ENCODE measurements at regions not wholly inside any gene's neighbourhood (a gene's known extent, or its start where the extent isn't known, plus 50 kb on each side); places are given as distances from the start of the nearest gene placed in this dataset.
"Not testable (repeated sequence)": the region's sequence is repeated elsewhere in the genome, so short reads cannot be mapped to it uniquely, and the experiment has no call there.

GRCh38 chr2:226280136-226280535 is 519.5 kb downstream of the IRS1 start:
- H3K27ac Mint-ChIP-seq; H3K36me3 Mint-ChIP-seq (ENCODE audit: low read depth): not testable (repeated sequence)

GRCh38 chr2:226275215-226275614 is 524.4 kb downstream of the IRS1 start:
- Mint-ChIP-seq H3K27ac (no peak overlapping the region), H3K36me3 (ENCODE audit: low read depth) (no peaks in the 10 kb centered on the region)
- DNase-seq (ENCODE audit: low spot score) = no peak

More at GRCh38 chr2:226280136-226280535, 519.5 kb downstream of the IRS1 start:
- H3K9me3 Mint-ChIP-seq; H3K4me1 Mint-ChIP-seq (ENCODE audit: low read depth); H3K4me3 Mint-ChIP-seq; DNase-seq (ENCODE audit: low spot score); H3K27me3 Mint-ChIP-seq (ENCODE audit: low read depth): not testable (repeated sequence)

GRCh38 chr2:226274143-226274542 is 525.5 kb downstream of the IRS1 start:
- H3K9me3 Mint-ChIP-seq = no peaks in the 10 kb centered on the region

More at GRCh38 chr2:226275215-226275614, 524.4 kb downstream of the IRS1 start:
- Mint-ChIP-seq H3K9me3 (no peaks in the 10 kb centered on the region), H3K4me3 (no peak overlapping the region), H3K27me3 (ENCODE audit: low read depth) (no peaks in the 10 kb centered on the region), H3K4me1 (ENCODE audit: low read depth) (no peaks in the 10 kb centered on the region)

GRCh38 chr2:226273440-226273839 is 526.2 kb downstream of the IRS1 start:
- no peak for DNase-seq (ENCODE audit: low spot score)
- Mint-ChIP-seq H3K36me3 (ENCODE audit: low read depth) (no peaks in the 10 kb centered on the region), H3K27ac (no peak overlapping the region), H3K9me3 (no peaks in the 10 kb centered on the region), H3K27me3 (ENCODE audit: low read depth) (peaks cover 2% of the 10 kb centered on the region), H3K4me3 (no peak overlapping the region), H3K4me1 (ENCODE audit: low read depth) (no peaks in the 10 kb centered on the region)

More at GRCh38 chr2:226274143-226274542, 525.5 kb downstream of the IRS1 start:
- Mint-ChIP-seq H3K4me3 (no peak overlapping the region), H3K36me3 (ENCODE audit: low read depth) (no peaks in the 10 kb centered on the region), H3K27ac (no peak overlapping the region), H3K4me1 (ENCODE audit: low read depth) (no peaks in the 10 kb centered on the region), H3K27me3 (ENCODE audit: low read depth) (peaks cover 2% of the 10 kb centered on the region)
- no peak for DNase-seq (ENCODE audit: low spot score)

GRCh38 chr2:226272435-226272834 is 527.2 kb downstream of the IRS1 start:
- Mint-ChIP-seq H3K27me3 (ENCODE audit: low read depth) (peaks cover 2% of the 10 kb centered on the region), H3K9me3 (no peaks in the 10 kb centered on the region), H3K4me1 (ENCODE audit: low read depth) (no peaks in the 10 kb centered on the region), H3K4me3 (no peak overlapping the region), H3K27ac (no peak overlapping the region), H3K36me3 (ENCODE audit: low read depth) (no peaks in the 10 kb centered on the region)
- DNase-seq (ENCODE audit: low spot score) = no peak

GRCh38 chr2:226270285-226271058 is 529.1 kb downstream of the IRS1 start:
- no peak overlapping the region for H3K27ac Mint-ChIP-seq
- peaks cover 2% of the 10 kb centered on the region for H3K27me3 Mint-ChIP-seq (ENCODE audit: low read depth)
- DNase-seq (ENCODE audit: low spot score) = no peak
- no peak overlapping the region for H3K4me3 Mint-ChIP-seq
- no peaks in the 10 kb centered on the region for H3K4me1 Mint-ChIP-seq (ENCODE audit: low read depth)
- no peaks in the 10 kb centered on the region for H3K9me3 Mint-ChIP-seq
- no peaks in the 10 kb centered on the region for H3K36me3 Mint-ChIP-seq (ENCODE audit: low read depth)

- DNase-seq (ENCODE audit: low spot score) = no peak
- Mint-ChIP-seq H3K9me3 (no peaks in the 10 kb centered on the region), H3K36me3 (ENCODE audit: low read depth) (no peaks in the 10 kb centered on the region), H3K27ac (no peak overlapping the region), H3K4me1 (ENCODE audit: low read depth) (no peaks in the 10 kb centered on the region), H3K4me3 (no peak overlapping the region), H3K27me3 (ENCODE audit: low read depth) (peaks cover 2% of the 10 kb centered on the region)
These were observed 531.9 kb downstream of the IRS1 start for GRCh38 chr2:226267516-226268289.

GRCh38 chr2:226256709-226257376 is 542.8 kb downstream of the IRS1 start:
- Mint-ChIP-seq H3K27me3 (ENCODE audit: low read depth) (no peaks in the 10 kb centered on the region), H3K36me3 (ENCODE audit: low read depth) (no peaks in the 10 kb centered on the region), H3K4me1 (ENCODE audit: low read depth) (no peaks in the 10 kb centered on the region), H3K27ac (no peak overlapping the region), H3K9me3 (no peaks in the 10 kb centered on the region), H3K4me3 (no peak overlapping the region)
- DNase-seq (ENCODE audit: low spot score) = no peak

- Mint-ChIP-seq H3K27ac (no peak overlapping the region), H3K4me3 (no peak overlapping the region), H3K36me3 (ENCODE audit: low read depth) (no peaks in the 10 kb centered on the region), H3K9me3 (no peaks in the 10 kb centered on the region), H3K27me3 (ENCODE audit: low read depth) (no peaks in the 10 kb centered on the region), H3K4me1 (ENCODE audit: low read depth) (no peaks in the 10 kb centered on the region)
- DNase-seq (ENCODE audit: low spot score) = no peak
These were observed 543.4 kb downstream of the IRS1 start for GRCh38 chr2:226256237-226256636.

GRCh38 chr2:226251661-226252060 is 548.0 kb downstream of the IRS1 start:
- Mint-ChIP-seq H3K4me1 (ENCODE audit: low read depth) (no peaks in the 10 kb centered on the region), H3K36me3 (ENCODE audit: low read depth) (no peaks in the 10 kb centered on the region), H3K27me3 (ENCODE audit: low read depth) (no peaks in the 10 kb centered on the region), H3K27ac (no peak overlapping the region), H3K4me3 (no peak overlapping the region), H3K9me3 (no peaks in the 10 kb centered on the region)
- no peak for DNase-seq (ENCODE audit: low spot score)

- H3K4me1 Mint-ChIP-seq (ENCODE audit: low read depth) = no peaks in the 10 kb centered on the region
- H3K9me3 Mint-ChIP-seq = no peaks in the 10 kb centered on the region
- no peak overlapping the region for H3K4me3 Mint-ChIP-seq
- no peak for DNase-seq (ENCODE audit: low spot score)
- no peak overlapping the region for H3K27ac Mint-ChIP-seq
- no peaks in the 10 kb centered on the region for H3K36me3 Mint-ChIP-seq (ENCODE audit: low read depth)
- H3K27me3 Mint-ChIP-seq (ENCODE audit: low read depth) = no peaks in the 10 kb centered on the region
These were observed 552.0 kb downstream of the IRS1 start for GRCh38 chr2:226247289-226248275.

- H3K27me3 Mint-ChIP-seq (ENCODE audit: low read depth) = no peaks in the 10 kb centered on the region
- H3K4me1 Mint-ChIP-seq (ENCODE audit: low read depth) = no peaks in the 10 kb centered on the region
These were observed 565.4 kb downstream of the IRS1 start for GRCh38 chr2:226234187-226234586.

GRCh38 chr2:226233388-226233787 is 566.2 kb downstream of the IRS1 start:
- H3K9me3 Mint-ChIP-seq = no peaks in the 10 kb centered on the region
- H3K27ac Mint-ChIP-seq = no peak overlapping the region
- H3K36me3 Mint-ChIP-seq (ENCODE audit: low read depth) = no peaks in the 10 kb centered on the region
- DNase-seq (ENCODE audit: low spot score) = no peak
- H3K4me1 Mint-ChIP-seq (ENCODE audit: low read depth) = no peaks in the 10 kb centered on the region
- H3K4me3 Mint-ChIP-seq = no peak overlapping the region
- H3K27me3 Mint-ChIP-seq (ENCODE audit: low read depth) = no peaks in the 10 kb centered on the region

More at GRCh38 chr2:226234187-226234586, 565.4 kb downstream of the IRS1 start:
- Mint-ChIP-seq H3K4me3 (no peak overlapping the region), H3K36me3 (ENCODE audit: low read depth) (no peaks in the 10 kb centered on the region), H3K9me3 (no peaks in the 10 kb centered on the region), H3K27ac (no peak overlapping the region)
- no peak for DNase-seq (ENCODE audit: low spot score)

Measured in T-helper 2 cell treated with Interferon-gamma antibody and Interleukin-4, amounts not matched to agents 5 μg/mL and 100 μg/mL, for 36 hours (primary cell).